Hepatic stellate cell (primary cell): ENCODE measurements at regions not wholly inside any gene's neighbourhood (a gene's known extent, or its start where the extent isn't known, plus 50 kb on each side); places are given as distances from the start of the nearest gene placed in this dataset.
"Not testable (repeated sequence)": the region's sequence is repeated elsewhere in the genome, so short reads cannot be mapped to it uniquely, and the experiment has no call there.

Source experiments
- DNase-seq: peaks from one replicate; pipeline ENCODE4 v3.0.0; 2011; ENCODE audit warnings: low spot score

- no peak for DNase-seq
Measured at GRCh38 chr9:115301581-115301980, 183.6 kb upstream of the TNC start.

GRCh38 chr9:115305543-115305942 lies 187.6 kb upstream of the TNC start:
- no peak for DNase-seq

- DNase-seq = no peak
Measured at GRCh38 chr9:115306865-115307264, 188.9 kb upstream of the TNC start.

- no peak for DNase-seq
Measured at GRCh38 chr9:115313545-115313944, 195.6 kb upstream of the TNC start.

GRCh38 chr9:115326461-115326860 lies 208.5 kb upstream of the TNC start:
- no peak for DNase-seq

GRCh38 chr9:115327436-115328122 lies 209.6 kb upstream of the TNC start:
- no peak for DNase-seq

- peak; percentile 65 for DNase-seq
Measured at GRCh38 chr9:115328228-115328627, 210.3 kb upstream of the TNC start.

- DNase-seq = no peak
Measured at GRCh38 chr9:115328677-115329076, 210.7 kb upstream of the TNC start.

GRCh38 chr9:115333277-115334070 lies 215.5 kb upstream of the TNC start:
- DNase-seq = no peak

- DNase-seq = no peak
Measured at GRCh38 chr9:115335439-115335838, 217.5 kb upstream of the TNC start.

GRCh38 chr9:115340314-115340713 lies 222.4 kb upstream of the TNC start:
- DNase-seq = no peak

- no peak for DNase-seq
Measured at GRCh38 chr9:115341426-115341825, 223.5 kb upstream of the TNC start.

GRCh38 chr9:115347776-115348175 lies 229.8 kb upstream of the TNC start:
- not testable (repeated sequence) for DNase-seq

GRCh38 chr9:115348936-115349335 lies 231.0 kb upstream of the TNC start:
- DNase-seq = not testable (repeated sequence)

GRCh38 chr9:115349542-115349941 lies 231.6 kb upstream of the TNC start:
- peak; percentile 47 for DNase-seq

- DNase-seq = no peak
Measured at GRCh38 chr9:115350548-115350947, 232.6 kb upstream of the TNC start.

- DNase-seq = peak; percentile 14
Measured at GRCh38 chr9:115353681-115354080, 235.7 kb upstream of the TNC start.

GRCh38 chr9:115357821-115358220 lies 239.9 kb upstream of the TNC start:
- no peak for DNase-seq

- DNase-seq = no peak
Measured at GRCh38 chr9:115359017-115359780, 241.2 kb upstream of the TNC start.

- no peak for DNase-seq
Measured at GRCh38 chr9:115360122-115360521, 242.2 kb upstream of the TNC start.

GRCh38 chr9:115362101-115362500 lies 244.1 kb upstream of the TNC start:
- DNase-seq = no peak

- no peak for DNase-seq
Measured at GRCh38 chr9:115362640-115363039, 244.7 kb upstream of the TNC start.

GRCh38 chr9:115364991-115365390 lies 247.0 kb upstream of the TNC start:
- DNase-seq = no peak
